ENCODE measurements at regions not wholly inside any gene's neighbourhood (a gene's known extent, or its start where the extent isn't known, plus 50 kb on each side); places are given as distances from the start of the nearest gene placed in this dataset.
"Not testable (repeated sequence)": the region's sequence is repeated elsewhere in the genome, so short reads cannot be mapped to it uniquely, and the experiment has no call there.

DNA sequence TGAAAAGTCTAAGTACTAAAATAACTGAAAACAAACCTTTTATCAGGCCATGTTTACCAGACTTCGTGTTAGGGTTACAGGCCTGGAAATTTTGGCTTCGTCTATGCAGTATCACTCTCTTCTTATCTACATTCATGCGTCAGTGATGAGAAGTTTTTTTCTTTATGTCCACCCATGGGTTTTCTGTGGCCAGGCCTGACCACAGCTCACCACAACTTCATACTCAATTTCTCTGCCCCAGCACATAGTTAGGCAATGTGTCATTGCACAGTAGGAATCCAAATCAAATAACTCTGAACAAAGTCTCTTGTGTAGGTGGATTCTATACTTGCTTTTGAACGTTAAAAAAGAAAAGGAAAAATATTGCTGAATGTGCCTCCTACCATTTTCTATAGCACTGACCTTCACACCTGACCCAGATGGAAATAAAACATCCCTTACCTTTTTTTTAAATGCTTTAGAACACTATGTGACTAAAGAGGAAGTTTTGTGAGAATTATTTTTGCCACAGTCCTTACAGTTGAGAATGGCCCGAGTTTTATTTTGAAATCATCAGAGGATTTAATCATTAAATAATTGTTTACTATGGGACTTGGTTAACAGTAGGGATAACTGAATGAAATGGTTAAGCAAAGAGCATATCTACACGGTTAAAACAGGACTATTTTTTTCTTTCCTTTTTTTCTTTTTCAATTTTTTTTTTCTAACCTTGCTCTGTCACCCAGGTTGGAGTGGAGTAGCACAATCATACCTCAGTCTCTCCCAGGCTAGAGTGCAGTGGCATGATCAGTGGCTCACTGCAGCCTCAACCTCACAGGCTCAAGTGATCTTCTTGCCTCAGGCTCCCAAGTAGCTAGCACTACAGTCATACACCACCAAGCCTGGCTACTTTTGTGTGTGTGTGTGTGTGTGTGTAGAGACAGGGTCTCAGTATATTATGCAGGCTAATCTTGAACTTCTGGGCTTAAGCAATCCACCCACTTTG, 1247.0 kb upstream of the ACO1 start:
- peak; percentile 31 for ATAC-seq (replicated peaks)
- H3K36me3 Mint-ChIP-seq (ENCODE audit: low read depth), result no peaks in the 10 kb centered on the region
- no peaks in the 10 kb centered on the region for H3K27me3 Mint-ChIP-seq
- no peaks in the 10 kb centered on the region for H3K9me3 Mint-ChIP-seq
- H3K27ac Mint-ChIP-seq, result no peak overlapping the region
- H3K4me1 Mint-ChIP-seq, result no peaks in the 10 kb centered on the region
- no peak overlapping the region for H3K4me3 Mint-ChIP-seq

DNA sequence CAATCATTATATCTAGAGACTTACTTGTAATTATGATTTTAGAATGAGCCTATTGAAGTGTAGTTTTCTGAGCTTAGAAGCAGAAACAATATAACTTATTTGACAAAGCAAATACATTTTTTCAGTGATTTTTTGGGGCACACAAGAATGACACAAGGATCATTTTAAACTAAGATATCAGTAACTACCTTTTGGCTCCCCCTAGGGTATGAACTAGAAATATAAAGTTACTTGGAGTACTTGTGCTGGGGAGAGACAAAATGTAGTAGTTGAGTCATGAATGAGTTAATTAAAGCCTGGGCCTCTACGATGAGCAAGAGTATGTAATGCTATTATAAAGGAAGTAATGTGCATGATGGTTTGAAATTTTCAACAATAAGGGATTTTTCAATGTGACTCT, 1244.1 kb upstream of the ACO1 start:
- ATAC-seq (replicated peaks), result peak; percentile 37
- H3K27ac Mint-ChIP-seq, result no peak overlapping the region
- H3K27me3 Mint-ChIP-seq, result no peaks in the 10 kb centered on the region

DNA sequence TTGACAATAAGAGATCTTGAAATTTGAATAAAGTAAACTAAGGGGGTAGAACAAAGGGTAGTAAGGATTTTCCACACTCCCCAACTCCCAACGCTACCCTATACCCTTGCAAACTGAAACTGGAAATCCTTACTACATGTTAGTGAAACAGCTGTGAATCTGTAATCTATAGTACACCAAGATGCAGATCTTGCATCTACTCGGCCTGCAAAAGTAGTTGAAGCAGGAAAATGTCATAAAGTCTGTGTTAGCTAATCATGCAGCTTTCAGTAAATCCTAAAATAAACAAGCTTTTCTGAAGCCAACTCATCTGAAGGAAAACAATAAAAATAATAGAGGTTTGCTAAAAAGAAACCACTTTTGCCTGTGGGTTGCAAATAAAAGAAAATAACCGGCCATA, 1242.0 kb upstream of the ACO1 start:
- no peak for ATAC-seq (replicated peaks)
- no peaks in the 10 kb centered on the region for H3K9me3 Mint-ChIP-seq

More for the DNA sequence above, 1244.1 kb upstream of the ACO1 start:
- no peaks in the 10 kb centered on the region for H3K36me3 Mint-ChIP-seq (ENCODE audit: low read depth)
- H3K9me3 Mint-ChIP-seq, result no peaks in the 10 kb centered on the region
- no peaks in the 10 kb centered on the region for H3K4me1 Mint-ChIP-seq
- no peak overlapping the region for H3K4me3 Mint-ChIP-seq

DNA sequence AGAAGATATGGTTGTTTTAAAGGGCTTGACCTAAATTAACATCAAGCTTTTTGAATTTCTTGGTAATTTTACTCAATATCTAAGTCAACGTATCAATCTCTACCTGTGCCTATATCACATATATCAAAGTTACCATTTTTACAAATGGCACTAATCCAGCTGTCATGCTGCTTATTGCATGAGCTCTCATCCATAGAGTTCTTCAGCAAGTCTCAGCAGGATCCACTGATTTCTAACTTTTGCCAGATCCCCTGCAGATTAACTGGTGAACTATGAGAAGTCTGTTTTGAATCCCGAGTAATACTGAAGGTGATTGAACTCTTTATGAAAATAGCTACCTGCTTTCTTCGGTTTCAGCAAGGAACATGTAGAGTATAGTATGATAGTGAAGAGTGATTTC, 1239.8 kb upstream of the ACO1 start:
- H3K27ac Mint-ChIP-seq, result no peak overlapping the region
- peaks cover 2% of the 10 kb centered on the region for H3K4me1 Mint-ChIP-seq
- H3K27me3 Mint-ChIP-seq, result no peaks in the 10 kb centered on the region
- no peak for ATAC-seq (replicated peaks)
- no peaks in the 10 kb centered on the region for H3K9me3 Mint-ChIP-seq
- H3K4me3 Mint-ChIP-seq, result no peak overlapping the region
- H3K36me3 Mint-ChIP-seq (ENCODE audit: low read depth), result no peaks in the 10 kb centered on the region

More for the DNA sequence above, 1242.0 kb upstream of the ACO1 start:
- Mint-ChIP-seq H3K27me3 (no peaks in the 10 kb centered on the region), H3K4me1 (no peaks in the 10 kb centered on the region), H3K36me3 (ENCODE audit: low read depth) (no peaks in the 10 kb centered on the region), H3K27ac (no peak overlapping the region), H3K4me3 (no peak overlapping the region)

GRCh38 chr9:31146485-31147166, 1237.8 kb upstream of the ACO1 start:
- ATAC-seq (replicated peaks), result no peak
- Mint-ChIP-seq H3K36me3 (ENCODE audit: low read depth) (no peaks in the 10 kb centered on the region), H3K9me3 (no peaks in the 10 kb centered on the region), H3K27ac (no peak overlapping the region), H3K4me1 (peaks cover 5% of the 10 kb centered on the region), H3K4me3 (no peak overlapping the region), H3K27me3 (no peaks in the 10 kb centered on the region)

DNA sequence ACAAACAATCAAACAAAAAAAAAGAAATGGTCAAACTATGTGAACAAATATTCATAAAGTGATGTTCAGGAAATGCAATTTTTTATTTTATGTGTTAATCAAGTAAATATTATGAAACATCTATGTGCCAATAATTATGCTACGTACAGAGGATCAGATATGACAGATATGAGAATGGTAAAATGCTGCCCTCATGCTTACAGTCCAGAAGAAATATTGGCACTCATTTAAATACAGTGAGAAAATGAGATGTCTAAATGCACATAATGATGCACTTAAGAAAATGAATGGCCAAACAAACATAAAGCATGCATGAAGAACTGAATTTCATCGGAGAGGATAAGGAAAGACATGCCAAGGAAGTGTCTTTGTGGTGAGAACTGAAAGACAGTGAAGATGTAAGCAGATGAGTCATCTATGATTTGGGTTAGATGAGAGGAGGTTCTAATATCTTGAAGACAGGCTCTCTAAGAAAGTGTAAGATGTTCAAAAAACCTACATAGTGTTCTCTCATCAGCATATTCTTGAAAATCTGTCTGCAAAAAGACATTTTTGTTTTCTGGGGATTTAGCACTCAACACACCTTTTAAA, 1231.1 kb upstream of the ACO1 start:
- Mint-ChIP-seq H3K27ac (no peak overlapping the region), H3K27me3 (no peaks in the 10 kb centered on the region), H3K4me3 (no peak overlapping the region), H3K36me3 (ENCODE audit: low read depth) (no peaks in the 10 kb centered on the region), H3K9me3 (no peaks in the 10 kb centered on the region), H3K4me1 (peaks cover 10% of the 10 kb centered on the region)
- ATAC-seq (replicated peaks), result peak; percentile 84

DNA sequence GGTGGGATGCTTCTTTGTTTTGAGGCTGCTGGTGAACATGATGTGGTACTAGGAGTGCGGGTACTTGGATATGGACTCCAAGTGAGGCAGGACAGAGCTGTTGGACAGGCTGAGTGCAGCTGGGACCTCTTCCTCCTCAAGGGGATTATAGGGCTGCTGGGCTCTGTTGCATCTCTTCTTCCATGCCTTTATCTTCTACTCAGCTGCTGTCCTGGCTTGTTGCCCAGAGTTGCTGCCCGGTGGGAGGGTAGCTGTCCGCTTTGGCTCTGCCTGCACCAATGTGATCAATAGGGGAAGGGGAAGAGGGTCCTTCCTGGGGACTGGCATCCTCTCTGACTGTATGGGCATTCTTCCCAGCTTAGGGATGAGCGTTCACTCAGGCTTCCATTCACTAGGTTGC, 1217.9 kb upstream of the ACO1 start:
- Mint-ChIP-seq H3K4me1 (no peaks in the 10 kb centered on the region), H3K9me3 (peaks cover 5% of the 10 kb centered on the region), H3K27me3 (no peaks in the 10 kb centered on the region), H3K36me3 (ENCODE audit: low read depth) (no peaks in the 10 kb centered on the region), H3K4me3 (no peak overlapping the region), H3K27ac (no peak overlapping the region)
- no peak for ATAC-seq (replicated peaks)

- Mint-ChIP-seq H3K36me3 (ENCODE audit: low read depth) (no peaks in the 10 kb centered on the region), H3K9me3 (peaks cover 5% of the 10 kb centered on the region), H3K4me1 (no peaks in the 10 kb centered on the region), H3K27me3 (no peaks in the 10 kb centered on the region), H3K4me3 (no peak overlapping the region), H3K27ac (no peak overlapping the region)
- no peak for ATAC-seq (replicated peaks)
Observed at GRCh38 chr9:31168161-31168560, 1216.3 kb upstream of the ACO1 start.

GRCh38 chr9:31174681-31175080, 1209.8 kb upstream of the ACO1 start:
- H3K27ac Mint-ChIP-seq, result no peak overlapping the region
- no peaks in the 10 kb centered on the region for H3K27me3 Mint-ChIP-seq
- H3K36me3 Mint-ChIP-seq (ENCODE audit: low read depth), result no peaks in the 10 kb centered on the region
- no peaks in the 10 kb centered on the region for H3K9me3 Mint-ChIP-seq
- ATAC-seq (replicated peaks), result no peak
- H3K4me3 Mint-ChIP-seq, result no peak overlapping the region
- H3K4me1 Mint-ChIP-seq, result no peaks in the 10 kb centered on the region

DNA sequence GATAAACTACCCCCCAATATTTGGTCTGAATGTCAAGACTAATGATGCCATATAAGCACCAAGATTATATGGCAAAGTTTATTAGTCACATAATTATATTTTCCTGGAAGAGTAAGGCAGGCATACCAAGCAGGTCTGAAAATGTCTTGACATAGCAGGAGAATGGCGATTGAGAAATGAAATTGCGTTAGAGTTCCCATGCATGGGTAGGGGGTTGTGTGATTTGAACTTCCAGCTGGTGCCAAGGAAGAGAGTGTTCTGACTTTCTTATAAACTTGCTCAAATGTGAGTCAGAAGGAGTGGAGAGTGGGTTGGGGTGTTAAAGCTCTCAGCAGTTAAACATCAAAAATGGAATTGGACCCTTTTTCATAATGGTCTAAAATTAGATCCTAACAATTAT, 1200.6 kb upstream of the ACO1 start:
- Mint-ChIP-seq H3K4me3 (no peak overlapping the region), H3K27ac (no peak overlapping the region), H3K36me3 (ENCODE audit: low read depth) (no peaks in the 10 kb centered on the region), H3K9me3 (no peaks in the 10 kb centered on the region), H3K27me3 (no peaks in the 10 kb centered on the region), H3K4me1 (no peaks in the 10 kb centered on the region)
- no peak for ATAC-seq (replicated peaks)

- Mint-ChIP-seq H3K36me3 (ENCODE audit: low read depth) (no peaks in the 10 kb centered on the region), H3K27ac (no peak overlapping the region), H3K27me3 (no peaks in the 10 kb centered on the region), H3K9me3 (no peaks in the 10 kb centered on the region), H3K4me1 (no peaks in the 10 kb centered on the region), H3K4me3 (no peak overlapping the region)
- peak; percentile 32 for ATAC-seq (replicated peaks)
Observed at GRCh38 chr9:31185831-31186230, 1198.6 kb upstream of the ACO1 start.

DNA sequence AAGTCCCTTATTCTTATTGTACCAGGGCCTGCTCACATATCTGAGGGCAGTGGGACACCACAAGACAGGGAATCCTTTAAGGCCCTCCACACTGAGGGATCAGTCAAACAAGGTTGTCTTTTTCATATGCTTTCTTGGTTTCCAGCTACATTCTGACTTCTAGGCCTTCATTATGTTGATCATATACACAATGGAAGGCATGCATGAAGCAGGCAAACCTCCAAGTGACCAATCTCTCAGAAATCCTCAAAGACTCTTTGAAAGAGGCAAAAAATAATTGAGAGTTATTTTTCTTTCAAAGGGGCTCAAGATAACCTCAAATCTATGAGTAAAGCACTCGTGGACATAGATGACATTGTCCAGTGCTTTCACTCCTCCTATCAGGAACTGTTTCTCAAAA, 1195.9 kb upstream of the ACO1 start:
- ATAC-seq (replicated peaks), result no peak

DNA sequence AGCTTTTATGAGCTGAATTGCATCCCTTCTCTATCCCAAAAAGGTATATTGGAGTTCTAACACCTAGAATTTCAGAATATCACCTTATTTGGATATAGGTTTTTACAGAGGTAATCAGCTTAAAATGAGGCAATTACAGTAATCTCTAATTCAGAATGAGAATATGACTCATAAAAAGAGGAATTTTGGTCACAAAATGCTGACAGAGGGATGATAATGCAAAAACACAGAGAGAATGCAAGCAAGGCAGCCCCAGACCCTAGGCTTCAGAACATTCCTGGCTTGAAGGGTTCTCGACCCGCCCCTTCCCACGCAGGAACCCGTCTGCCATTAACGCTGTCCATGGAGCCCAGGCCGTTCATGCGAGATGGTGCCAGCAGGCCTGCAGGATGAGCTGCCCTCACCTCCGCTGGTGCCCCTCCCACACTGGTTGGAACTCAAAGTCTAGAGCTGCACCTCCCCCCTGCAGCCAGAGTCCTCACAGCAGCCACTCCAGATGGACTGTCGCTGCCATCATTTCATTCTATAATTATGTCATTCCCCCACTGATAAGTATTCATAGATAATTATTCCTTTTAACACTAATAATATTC, 1173.4 kb upstream of the ACO1 start:
- H3K36me3 Mint-ChIP-seq (ENCODE audit: low read depth), result no peaks in the 10 kb centered on the region
- H3K27ac Mint-ChIP-seq, result no peak overlapping the region
- peaks cover 9% of the 10 kb centered on the region for H3K4me1 Mint-ChIP-seq
- H3K9me3 Mint-ChIP-seq, result peaks cover 4% of the 10 kb centered on the region
- H3K27me3 Mint-ChIP-seq, result no peaks in the 10 kb centered on the region
- peak; percentile 37 for ATAC-seq (replicated peaks)
- no peak overlapping the region for H3K4me3 Mint-ChIP-seq

More for the DNA sequence above, 1195.9 kb upstream of the ACO1 start:
- H3K27me3 Mint-ChIP-seq, result no peaks in the 10 kb centered on the region
- no peak overlapping the region for H3K27ac Mint-ChIP-seq
- H3K9me3 Mint-ChIP-seq, result no peaks in the 10 kb centered on the region
- H3K4me1 Mint-ChIP-seq, result no peaks in the 10 kb centered on the region
- H3K36me3 Mint-ChIP-seq (ENCODE audit: low read depth), result no peaks in the 10 kb centered on the region
- H3K4me3 Mint-ChIP-seq, result no peak overlapping the region

GRCh38 chr9:31229976-31230375, 1154.5 kb upstream of the ACO1 start:
- peaks cover 12% of the 10 kb centered on the region for H3K9me3 Mint-ChIP-seq
- not testable (repeated sequence) for H3K27ac Mint-ChIP-seq; ATAC-seq (replicated peaks); H3K27me3 Mint-ChIP-seq; H3K4me3 Mint-ChIP-seq; H3K4me1 Mint-ChIP-seq; H3K36me3 Mint-ChIP-seq (ENCODE audit: low read depth)

Measured in activated T-helper 17 cell treated with anti-CD3 and anti-CD28 coated beads, Interleukin-2, amount 50 U/mL, for 72 hours (primary cell).